Neutrophil (primary cell): ENCODE measurements at regions not wholly inside any gene's neighbourhood (a gene's known extent, or its start where the extent isn't known, plus 50 kb on each side); places are given as distances from the start of the nearest gene placed in this dataset.

Experiments
- H3K27ac ChIP-seq: fragments of 200-600 bp; sonication (generic); 2 replicates; pipeline ENCODE4 v1.5.1; 2016; ENCODE audit warnings: mild to moderate bottlenecking, moderate library complexity
- H3K27me3 ChIP-seq: fragments of 200-600 bp; sonication (generic); 2 replicates; pipeline ENCODE4 v1.6.0; 2016; ENCODE audit warnings: mild to moderate bottlenecking
- H3K36me3 ChIP-seq: fragments of 200-600 bp; sonication (generic); 2 replicates; pipeline ENCODE4 v1.5.1; 2017
- H3K4me1 ChIP-seq, 2 experiments: fragments of 200-600 bp in 1 of 2; sonication (generic) in 1 of 2; 1 replicate in 1 of 2; 2 replicates in 1 of 2; pipeline versions ENCODE4 v1.5.1 to v1.6.1; 2013 to 2016; ENCODE audit warnings: low read depth in 1 of 2, low read length in 1 of 2, mild to moderate bottlenecking in 1 of 2, moderate library complexity in 1 of 2; ENCODE audit not compliant: control insufficient read depth in 1 of 2, insufficient read depth in 1 of 2
- H3K4me3 ChIP-seq, 2 experiments: fragments of 200-600 bp in 1 of 2; sonication (generic) in 1 of 2; 1 replicate in 1 of 2; 2 replicates in 1 of 2; pipeline ENCODE4 v1.5.1; 2013 to 2016; ENCODE audit warnings: low read depth in 1 of 2, low read length in 1 of 2, mild to moderate bottlenecking in 1 of 2, moderate library complexity in 1 of 2
- H3K9me3 ChIP-seq: fragments of 200-600 bp; sonication (generic); 2 replicates; pipeline ENCODE4 v1.5.1; 2016
- TF ChIP-seq, protein P1 (sequence below): fragments of 200-600 bp; sonication (generic); IDR thresholded peaks from 2 replicates; pipeline ENCODE4 v1.5.1; 2016; ENCODE audit warnings: antibody characterized with exemption

DNA sequence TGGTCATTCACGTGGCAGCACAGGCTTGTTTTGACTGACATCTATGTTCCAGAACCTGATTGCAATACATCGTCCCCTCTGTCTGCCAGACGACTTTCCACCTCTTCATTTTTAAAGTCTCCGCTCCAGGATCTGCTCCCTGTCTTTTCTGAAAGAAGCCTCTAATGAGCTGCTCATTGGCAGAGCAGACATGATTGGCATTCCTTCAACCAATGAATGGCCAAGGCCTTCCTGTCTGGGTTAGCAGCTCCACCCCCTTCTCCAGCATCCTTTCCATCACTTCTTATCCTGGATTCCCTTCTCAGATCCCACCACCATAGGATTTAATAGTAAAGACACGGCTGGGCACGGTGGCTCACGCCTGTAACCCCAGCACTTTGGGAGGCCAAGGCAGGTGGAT, 202.7 kb upstream of the KLF3 start:
- Histone ChIP-seq H3K36me3 (no peaks in the 10 kb centered on the region), H3K9me3 (no peaks in the 10 kb centered on the region), H3K27ac (no peak overlapping the region), H3K4me1 (no peaks in the 10 kb centered on the region), H3K27me3 (no peaks in the 10 kb centered on the region), H3K4me3 (no peak overlapping the region)
- TF ChIP-seq, protein P1, sequence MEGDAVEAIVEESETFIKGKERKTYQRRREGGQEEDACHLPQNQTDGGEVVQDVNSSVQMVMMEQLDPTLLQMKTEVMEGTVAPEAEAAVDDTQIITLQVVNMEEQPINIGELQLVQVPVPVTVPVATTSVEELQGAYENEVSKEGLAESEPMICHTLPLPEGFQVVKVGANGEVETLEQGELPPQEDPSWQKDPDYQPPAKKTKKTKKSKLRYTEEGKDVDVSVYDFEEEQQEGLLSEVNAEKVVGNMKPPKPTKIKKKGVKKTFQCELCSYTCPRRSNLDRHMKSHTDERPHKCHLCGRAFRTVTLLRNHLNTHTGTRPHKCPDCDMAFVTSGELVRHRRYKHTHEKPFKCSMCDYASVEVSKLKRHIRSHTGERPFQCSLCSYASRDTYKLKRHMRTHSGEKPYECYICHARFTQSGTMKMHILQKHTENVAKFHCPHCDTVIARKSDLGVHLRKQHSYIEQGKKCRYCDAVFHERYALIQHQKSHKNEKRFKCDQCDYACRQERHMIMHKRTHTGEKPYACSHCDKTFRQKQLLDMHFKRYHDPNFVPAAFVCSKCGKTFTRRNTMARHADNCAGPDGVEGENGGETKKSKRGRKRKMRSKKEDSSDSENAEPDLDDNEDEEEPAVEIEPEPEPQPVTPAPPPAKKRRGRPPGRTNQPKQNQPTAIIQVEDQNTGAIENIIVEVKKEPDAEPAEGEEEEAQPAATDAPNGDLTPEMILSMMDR, result no peak

DNA sequence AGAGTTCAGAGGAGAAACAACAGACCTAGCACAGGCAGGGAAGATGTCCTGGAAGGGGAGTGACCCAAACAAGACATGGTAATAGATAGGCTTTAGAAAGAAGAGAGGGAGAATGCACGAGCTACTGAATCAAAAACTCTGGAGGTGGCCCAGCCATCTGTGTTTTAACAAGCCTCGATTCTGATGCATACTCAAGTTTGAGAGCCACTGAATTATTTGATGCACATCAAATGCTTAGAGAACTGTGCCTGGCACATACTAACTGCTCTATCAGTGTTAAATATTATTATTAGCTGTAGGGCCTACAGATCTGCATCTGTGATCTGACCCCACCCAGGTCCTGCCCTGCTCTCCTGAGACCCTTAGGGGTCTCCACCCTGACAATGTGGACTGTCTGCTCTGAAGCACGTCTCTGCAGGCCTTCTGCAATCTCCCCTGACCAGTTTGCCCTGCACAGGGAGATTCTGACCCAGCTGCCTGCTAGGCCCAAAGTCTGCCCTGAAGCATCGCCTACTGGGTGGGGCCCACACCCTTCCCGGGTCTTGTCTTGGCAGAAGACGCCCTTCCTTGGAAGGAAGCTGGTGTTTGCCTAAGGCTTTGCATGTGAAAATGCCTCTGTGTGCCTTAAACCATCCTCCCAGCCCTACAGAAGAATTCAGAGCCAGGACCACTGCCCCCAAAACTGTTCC, 201.5 kb upstream of the KLF3 start:
- Histone ChIP-seq H3K27me3 (no peaks in the 10 kb centered on the region), H3K9me3 (no peaks in the 10 kb centered on the region), H3K27ac (no peak overlapping the region), H3K4me1 (no peaks in the 10 kb centered on the region), H3K4me3 (no peak overlapping the region), H3K36me3 (no peaks in the 10 kb centered on the region)
- TF ChIP-seq, protein P1, result no peak

DNA sequence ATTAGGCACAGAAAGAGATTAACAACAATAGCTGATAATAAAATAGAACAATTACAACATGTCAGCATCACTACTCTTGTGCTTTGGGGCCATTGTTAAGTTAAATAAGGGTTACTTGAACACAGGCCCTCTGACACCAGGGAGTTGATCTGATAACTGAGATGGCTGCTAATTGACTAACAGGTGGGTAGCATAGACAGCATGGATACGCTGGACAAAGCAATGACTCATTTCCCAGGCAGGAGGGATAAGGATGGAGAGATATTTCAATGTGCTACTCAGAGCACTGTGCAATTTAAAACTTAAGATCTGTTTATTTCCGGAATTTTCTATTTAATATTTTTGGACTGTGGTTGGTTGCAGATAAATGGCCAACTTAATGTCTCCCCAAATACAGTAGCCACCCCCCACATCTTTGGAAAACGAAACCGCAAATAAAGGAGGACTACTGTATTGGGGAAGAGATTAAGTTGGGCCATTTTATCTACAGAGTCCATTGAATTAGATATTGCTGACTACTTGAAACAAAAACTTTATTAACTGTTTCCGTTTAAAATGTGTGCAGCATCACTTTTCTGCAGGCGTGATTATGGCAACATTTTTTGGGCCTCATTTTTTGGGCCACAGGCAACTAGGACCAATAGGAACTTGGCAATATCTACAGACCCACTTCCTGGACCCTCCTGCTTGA, 200.6 kb upstream of the KLF3 start:
- no peaks in the 10 kb centered on the region for H3K27me3 ChIP-seq
- H3K27ac ChIP-seq, result no peak overlapping the region
- H3K4me3 ChIP-seq, result no peak overlapping the region
- no peaks in the 10 kb centered on the region for H3K4me1 ChIP-seq
- H3K36me3 ChIP-seq, result no peaks in the 10 kb centered on the region
- TF ChIP-seq, protein P1, result no peak
- H3K9me3 ChIP-seq, result no peaks in the 10 kb centered on the region

DNA sequence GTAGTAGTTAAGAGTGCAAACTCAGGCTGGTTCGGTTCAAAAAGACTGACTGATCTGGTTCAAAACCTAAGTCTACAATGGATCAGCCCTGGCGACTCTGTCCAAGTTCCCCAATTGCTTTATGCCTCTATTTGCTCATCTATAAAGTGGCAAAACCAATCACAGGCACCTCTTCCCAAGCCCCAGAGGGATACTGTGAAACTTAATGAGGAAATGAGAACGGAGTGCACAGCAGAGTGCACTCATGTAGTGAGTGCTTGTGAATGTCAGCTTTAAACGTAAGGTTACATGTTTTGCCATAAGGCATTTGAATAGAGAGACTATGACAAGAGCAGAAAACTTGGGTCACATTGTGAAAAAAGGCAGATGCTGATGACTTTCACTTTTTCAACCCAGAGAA, 199.7 kb upstream of the KLF3 start:
- no peaks in the 10 kb centered on the region for H3K4me1 ChIP-seq
- no peaks in the 10 kb centered on the region for H3K27me3 ChIP-seq

DNA sequence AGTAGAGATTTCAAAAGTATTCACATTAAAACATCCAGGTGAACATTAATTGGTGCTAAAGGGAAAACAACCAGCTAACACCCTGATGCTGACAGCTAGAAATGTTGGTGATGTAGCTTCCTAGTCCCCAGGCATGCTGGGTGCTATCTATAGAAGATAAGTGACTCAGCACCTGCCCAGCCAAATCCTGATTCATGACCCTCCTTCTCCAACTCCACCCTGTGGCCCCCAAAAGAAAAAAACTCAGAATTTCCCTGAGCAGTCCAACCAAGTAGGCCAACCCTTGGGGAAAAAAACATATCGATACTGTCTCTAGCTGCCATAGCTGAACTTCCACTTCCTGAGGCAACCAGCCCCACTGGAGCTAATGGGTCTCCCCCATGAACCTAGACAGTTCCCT, 197.6 kb upstream of the KLF3 start:
- H3K27ac ChIP-seq, result no peak overlapping the region
- no peaks in the 10 kb centered on the region for H3K9me3 ChIP-seq
- TF ChIP-seq, protein P1, result no peak
- no peak overlapping the region for H3K4me3 ChIP-seq
- no peaks in the 10 kb centered on the region for H3K36me3 ChIP-seq
- no peaks in the 10 kb centered on the region for H3K4me1 ChIP-seq
- H3K27me3 ChIP-seq, result no peaks in the 10 kb centered on the region

More for the DNA sequence above, 199.7 kb upstream of the KLF3 start:
- H3K4me3 ChIP-seq, result no peak overlapping the region
- no peak overlapping the region for H3K27ac ChIP-seq
- no peaks in the 10 kb centered on the region for H3K9me3 ChIP-seq
- no peaks in the 10 kb centered on the region for H3K36me3 ChIP-seq
- TF ChIP-seq, protein P1, result no peak
